ENCODE measurements at regions not wholly inside any gene's neighbourhood (a gene's known extent, or its start where the extent isn't known, plus 50 kb on each side); places are given as distances from the start of the nearest gene placed in this dataset.

DNA sequence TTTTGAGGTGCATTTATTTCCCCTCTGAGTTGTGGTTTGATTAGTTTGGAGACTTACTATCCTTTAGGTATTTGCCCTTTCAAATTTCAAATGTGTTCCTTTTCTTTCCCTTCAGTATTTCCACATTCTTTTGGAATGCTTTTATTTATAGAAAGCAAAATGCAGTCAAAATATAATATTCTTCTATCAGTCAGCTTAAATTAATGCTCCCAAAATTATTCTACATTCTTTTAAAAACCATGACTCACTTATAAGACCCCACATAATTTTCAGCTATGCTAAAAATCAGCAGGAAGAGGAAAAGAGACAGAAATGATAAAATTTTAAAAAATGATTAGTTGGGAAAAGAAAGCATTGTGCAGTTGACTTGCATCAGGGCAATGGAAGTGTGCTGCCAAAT lies 180.0 kb upstream of the SMLR1 start:
- TF ChIP-seq CTCF (conservative IDR thresholded peaks at IDR 0.05 in 1 of 2, IDR thresholded peaks at IDR 0.05 in 1 of 2; ENCODE audit: low read depth in 1 of 2, low read length in 2 of 2) (no peak), EZH2 (IDR thresholded peaks at IDR 0.05; ENCODE audit: low read length, missing control alignments) (no peak)
